Body of pancreas (tissue), 4 donors: ENCODE measurements at regions not wholly inside any gene's neighbourhood (a gene's known extent, or its start where the extent isn't known, plus 50 kb on each side); places are given as distances from the start of the nearest gene placed in this dataset.

ENCODE experiments used
- ATAC-seq: fragments of 150-250 bp; one replicate; pipeline ENCODE4 v1.9.1; 2016
- DNase-seq, 4 donors: peaks; one replicate each; pipeline ENCODE4 v3.0.0-alpha.2; 2019
- H3K27ac ChIP-seq, 4 donors: fragments of 200-600 bp; sonication (generic); 1 replicate in 3 of 4; 2 replicates in 1 of 4; pipeline versions ENCODE4 v1.5.1 to v1.6.1; 2016 to 2019; ENCODE audit warnings: mild to moderate bottlenecking in 1 of 4, mixed read lengths in 1 of 4, moderate library complexity in 1 of 4
- H3K27me3 ChIP-seq, 2 donors: fragments of 200-600 bp; sonication (generic); one replicate each; pipeline ENCODE4 v1.6.0; 2016; ENCODE audit warnings: mild to moderate bottlenecking in 1 of 2
- H3K36me3 ChIP-seq, 2 donors: fragments of 200-600 bp; sonication (generic); replicated peaks in 1 of 2; 2 replicates each; pipeline ENCODE4 v1.5.1; 2016; ENCODE audit warnings: low read depth in 2 of 2; ENCODE audit not compliant: insufficient read depth in 1 of 2
- H3K4me1 ChIP-seq: fragments of 200-600 bp; sonication (generic); one replicate; pipeline ENCODE4 v1.6.0; 2016
- H3K4me3 ChIP-seq, 2 donors: fragments of 200-600 bp; sonication (generic); 1 replicate in 1 of 2; 2 replicates in 1 of 2; pipeline ENCODE4 v1.5.1; 2016 to 2019
- H3K9me3 ChIP-seq, 3 donors: fragments of 200-600 bp; sonication (generic); 1 replicate in 2 of 3; 2 replicates in 1 of 3; pipeline ENCODE4 v1.5.1; 2016
- CTCF ChIP-seq, 7 experiments: fragments of 450-650 bp in 4 of 7; fragments of 200-600 bp in 3 of 7; sonication (generic) in 3 of 7; IDR thresholded peaks; one replicate each; pipeline ENCODE4 v1.5.1; 2016 to 2019; ENCODE audit warnings: antibody characterized with exemption in 7 of 7
- POLR2A ChIP-seq, 3 donors: fragments of 450-650 bp; IDR thresholded peaks; one replicate each; pipeline ENCODE4 v1.6.1; 2016; ENCODE audit warnings: antibody characterized with exemption in 3 of 3, mild to moderate bottlenecking in 2 of 3
- WGBS, 2 donors: methylation state at CpG; one replicate each; pipeline ENCODE4 v1.1.5; 2017; 5-methylcytosine and 5-hydroxymethylcytosine counted together
- intact Hi-C: fragments of 100-400 bp; cut with DNase I; formaldehyde crosslinking; loops from one replicate; pipeline ENCODE4 v1.15.1; 2023

- Histone ChIP-seq H3K27me3 (no peaks in the 10 kb centered on the region), H3K4me3 (no peak overlapping the region), H3K27ac (no peak overlapping the region), H3K4me1 (no peaks in the 10 kb centered on the region), H3K36me3 (no peaks in the 10 kb centered on the region), H3K9me3 (no peaks in the 10 kb centered on the region)
- intact Hi-C loops: no loop called here
- 53 to 79% methylated on average over 4 to 5 of the region's 5 CpGs for WGBS, 2 donors
- TF ChIP-seq CTCF (IDR thresholded peaks at IDR 0.05): no peak
- no peak for TF ChIP-seq POLR2A (IDR thresholded peaks at IDR 0.05)
- no peak for ATAC-seq
- DNase-seq: no peak
Observed at GRCh38 chr1:208924928-208925327, 658.6 kb upstream of the CAMK1G start.

DNA sequence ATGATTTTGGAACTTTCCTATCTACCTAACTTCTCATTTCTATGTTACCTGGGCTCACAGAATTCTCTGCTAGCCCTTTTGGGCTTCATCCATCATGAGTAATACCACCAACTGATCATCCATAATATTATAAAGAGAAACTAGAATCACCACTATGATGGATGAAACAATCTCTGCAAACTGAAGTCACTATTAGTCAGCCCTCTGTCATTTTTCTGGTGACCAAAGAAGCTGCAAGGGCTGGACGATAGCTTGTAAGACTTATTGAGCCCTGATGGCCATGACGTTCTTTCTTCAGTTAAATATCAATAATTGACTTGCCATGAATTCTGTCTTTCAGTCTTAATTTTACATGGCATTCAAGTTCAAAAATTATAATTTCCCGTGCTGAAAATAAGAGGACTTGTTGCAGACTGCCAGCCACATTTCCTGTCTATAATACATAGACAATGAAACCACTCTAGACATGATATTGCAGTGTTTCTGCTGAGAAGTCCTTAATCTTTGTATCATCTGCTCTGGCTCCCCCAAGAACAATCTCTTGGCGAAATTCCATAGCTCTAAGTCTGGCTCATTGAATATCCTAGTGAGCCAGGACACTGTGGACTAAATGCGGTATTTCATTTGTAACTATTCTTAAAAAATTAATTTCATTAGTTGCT, 655.0 kb upstream of the CAMK1G start:
- intact Hi-C loops: no loop called here
- no peak overlapping the region for H3K4me3 ChIP-seq
- no peaks in the 10 kb centered on the region for H3K4me1 ChIP-seq
- no peaks in the 10 kb centered on the region for H3K9me3 ChIP-seq
- TF ChIP-seq CTCF (IDR thresholded peaks at IDR 0.05): no peak
- no peak for TF ChIP-seq POLR2A (IDR thresholded peaks at IDR 0.05)
- H3K27me3 ChIP-seq: no peaks in the 10 kb centered on the region
- 61 to 74% methylated on average over 5 of the region's 5 CpGs for WGBS, 2 donors
- no peak overlapping the region for H3K27ac ChIP-seq
- DNase-seq (no peak), ATAC-seq (no peak)
- H3K36me3 ChIP-seq: no peaks in the 10 kb centered on the region

GRCh38 chr1:208929575-208929974, 653.9 kb upstream of the CAMK1G start:
- Histone ChIP-seq H3K27ac (no peak overlapping the region), H3K27me3 (no peaks in the 10 kb centered on the region), H3K36me3 (no peaks in the 10 kb centered on the region), H3K4me1 (no peaks in the 10 kb centered on the region), H3K4me3 (no peak overlapping the region), H3K9me3 (no peaks in the 10 kb centered on the region)
- 53% methylated on average over 3 of the region's 3 CpGs for whole genome bisulfite sequencing, 2 donors
- TF ChIP-seq CTCF (IDR thresholded peaks at IDR 0.05) (no peak), POLR2A (IDR thresholded peaks at IDR 0.05) (no peak)
- DNase-seq (no peak), ATAC-seq (no peak)
- intact Hi-C loops: no loop called here

DNA sequence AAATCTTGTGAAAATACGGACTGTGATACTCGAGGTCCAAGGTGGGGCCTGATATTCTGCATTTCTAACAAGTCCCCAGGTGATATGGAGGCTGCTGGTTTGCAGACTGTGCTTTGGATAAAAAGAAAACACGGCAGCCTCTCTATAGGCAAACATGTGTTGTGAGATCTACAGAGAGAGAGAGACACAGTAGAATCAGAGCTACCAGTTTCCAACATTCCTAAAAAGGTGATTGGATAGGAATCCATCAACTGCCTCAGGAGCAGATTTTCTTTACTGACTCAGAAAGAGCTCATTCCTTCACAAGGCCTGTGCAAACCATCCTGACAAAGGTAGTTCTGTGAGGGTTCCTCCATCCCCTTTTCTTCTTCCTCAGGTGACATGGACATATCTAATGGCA, 651.6 kb upstream of the CAMK1G start:
- no peaks in the 10 kb centered on the region for H3K36me3 ChIP-seq
- H3K27me3 ChIP-seq: no peaks in the 10 kb centered on the region
- no peak overlapping the region for H3K27ac ChIP-seq
- H3K9me3 ChIP-seq: no peaks in the 10 kb centered on the region
- DNase-seq: no peak
- 58 to 72% methylated on average over 3 of the region's 3 CpGs for WGBS, 2 donors
- intact Hi-C loops: no loop called here
- ATAC-seq: no peak
- no peaks in the 10 kb centered on the region for H3K4me1 ChIP-seq
- no peak overlapping the region for H3K4me3 ChIP-seq
- no peak for TF ChIP-seq CTCF (IDR thresholded peaks at IDR 0.05)
- TF ChIP-seq POLR2A (IDR thresholded peaks at IDR 0.05): no peak

DNA sequence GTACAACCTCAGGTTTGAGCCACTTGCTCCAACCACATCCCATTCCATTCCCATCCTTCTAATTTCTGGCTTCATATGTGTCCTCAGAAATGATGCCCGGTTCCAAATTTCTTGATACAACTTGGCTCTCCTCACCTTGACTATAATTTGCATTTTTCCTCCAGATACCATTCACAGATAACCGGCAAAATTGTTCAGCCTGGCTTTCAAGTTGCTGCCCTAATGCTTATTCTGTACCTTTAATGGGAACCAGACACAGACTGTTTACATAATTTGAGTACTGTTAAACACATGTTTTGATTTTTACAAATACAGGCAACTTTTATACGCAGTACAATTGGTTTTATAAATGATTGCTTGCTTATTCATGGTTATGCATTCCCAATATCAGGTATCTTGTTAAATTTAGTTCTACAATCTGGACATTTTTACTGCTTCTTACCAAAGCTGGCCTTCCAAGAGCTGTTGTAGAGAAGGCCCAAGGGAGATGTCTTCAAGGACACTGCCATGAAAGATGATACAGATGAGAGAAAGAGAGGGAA, 649.5 kb upstream of the CAMK1G start:
- no peak for DNase-seq
- TF ChIP-seq CTCF (IDR thresholded peaks at IDR 0.05) (no peak), POLR2A (IDR thresholded peaks at IDR 0.05) (no peak)
- Histone ChIP-seq H3K9me3 (no peaks in the 10 kb centered on the region), H3K27ac (no peak overlapping the region), H3K27me3 (no peaks in the 10 kb centered on the region), H3K4me3 (no peak overlapping the region), H3K4me1 (no peaks in the 10 kb centered on the region), H3K36me3 (no peaks in the 10 kb centered on the region)
- intact Hi-C loops: no loop called here
- ATAC-seq: no peak
- WGBS, 2 donors: 68 to 83% methylated on average over 3 of the region's 3 CpGs
